Suppressor macrophage (primary cell): ENCODE measurements at regions not wholly inside any gene's neighbourhood (a gene's known extent, or its start where the extent isn't known, plus 50 kb on each side); places are given as distances from the start of the nearest gene placed in this dataset.

Experiments used
- DNase-seq, 4 experiments: peaks; one replicate each; pipeline ENCODE4 v3.0.0-alpha.2; 2020 to 2022

DNA sequence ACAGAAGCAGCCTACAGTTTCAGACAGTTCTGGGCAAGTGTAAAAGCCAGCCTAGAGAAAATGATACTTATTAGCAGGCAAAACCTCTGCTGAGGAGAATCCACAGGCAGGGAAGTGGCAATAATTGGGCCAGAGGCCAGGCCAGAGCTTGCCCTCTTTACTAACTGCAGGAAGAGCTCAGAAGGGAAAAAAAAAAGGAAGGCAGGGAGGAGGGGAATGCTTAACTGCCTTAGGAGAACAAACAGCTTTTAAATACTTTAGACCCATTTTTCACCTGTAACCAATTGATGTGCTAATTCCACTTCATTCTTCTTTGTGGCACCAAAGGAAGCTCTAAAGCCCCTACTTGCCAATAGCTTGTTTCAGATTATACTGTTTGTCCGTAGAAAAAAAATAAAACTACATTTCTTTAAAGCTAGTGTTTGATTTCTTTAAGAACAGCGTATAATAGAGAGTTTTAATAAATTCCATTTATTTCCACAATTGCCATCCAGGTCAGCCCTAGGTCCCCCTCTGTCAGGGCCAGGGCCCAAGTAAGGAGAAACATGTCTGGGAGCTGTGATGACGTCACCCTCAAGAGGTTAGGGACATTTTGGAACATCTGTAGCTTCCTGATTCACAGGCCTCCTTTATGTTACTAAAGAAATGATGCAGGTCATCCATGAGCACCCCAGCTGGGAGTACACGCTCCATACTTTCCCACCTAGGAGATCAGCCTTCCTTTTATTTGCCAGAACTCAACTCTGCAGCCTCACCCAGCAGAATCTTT lies 384.3 kb downstream of the CDC5L start:
- DNase-seq = peak in 3 of 4 experiments; percentile 51 to 71 (median 58)

DNA sequence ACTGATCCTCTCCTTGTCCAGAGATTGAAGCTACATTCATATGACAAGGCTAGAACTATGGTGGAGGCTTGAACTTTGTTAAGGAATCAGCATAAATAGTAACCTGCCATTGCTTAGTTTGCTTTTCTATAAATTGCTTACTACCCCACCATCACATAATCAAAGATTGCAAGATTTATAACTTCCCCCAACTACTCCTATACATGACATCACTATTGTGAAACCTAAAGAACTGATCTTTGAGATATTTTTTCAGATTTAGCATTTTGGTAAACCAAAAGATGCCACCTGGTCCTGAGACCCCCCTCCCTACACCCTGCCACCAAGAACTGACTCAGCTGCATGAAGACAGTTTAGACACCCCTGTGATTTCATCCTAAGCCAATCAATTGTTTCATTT lies 385.3 kb downstream of the CDC5L start:
- DNase-seq = peak in 1 of 4 experiments; percentile 28

DNA sequence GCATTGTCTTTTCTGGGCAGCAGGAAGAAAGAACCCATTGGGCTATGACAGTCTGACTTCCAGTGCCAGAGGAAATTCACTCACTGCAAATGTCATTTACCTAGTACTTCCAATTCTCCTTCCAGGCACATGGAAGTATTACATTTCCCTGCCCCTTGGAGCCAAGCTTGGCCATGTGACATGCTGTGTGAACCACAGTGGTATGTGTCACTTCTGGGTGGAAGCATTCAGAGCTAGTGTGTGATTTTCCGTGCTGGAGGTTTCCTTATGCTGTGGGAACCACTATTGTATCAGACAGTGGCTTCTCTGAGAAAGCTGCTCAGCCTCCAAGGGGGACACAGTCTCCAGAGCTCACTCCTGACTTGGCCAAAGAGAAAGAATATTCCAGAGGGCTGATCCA lies 387.6 kb downstream of the CDC5L start:
- peak in 1 of 4 experiments; percentile 22 for DNase-seq

DNA sequence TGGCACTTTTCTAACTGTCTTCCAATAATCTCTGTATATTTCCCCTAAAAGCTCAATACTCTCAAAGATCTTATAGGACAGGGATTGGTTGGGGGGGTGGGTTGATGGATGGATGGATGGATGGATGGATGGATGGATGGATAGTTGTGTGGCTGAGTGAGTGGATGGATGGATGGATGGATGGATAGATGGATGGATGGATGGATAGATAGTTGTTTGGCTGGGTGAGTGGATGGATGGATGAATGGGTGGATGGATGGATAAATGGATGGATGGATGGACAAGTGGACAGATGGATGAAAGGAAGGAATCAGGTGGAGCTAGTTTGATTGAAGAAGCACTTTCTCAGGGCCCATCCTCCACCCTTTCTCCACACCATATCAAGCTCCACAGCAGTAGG lies 388.8 kb downstream of the CDC5L start:
- DNase-seq = no peak

DNA sequence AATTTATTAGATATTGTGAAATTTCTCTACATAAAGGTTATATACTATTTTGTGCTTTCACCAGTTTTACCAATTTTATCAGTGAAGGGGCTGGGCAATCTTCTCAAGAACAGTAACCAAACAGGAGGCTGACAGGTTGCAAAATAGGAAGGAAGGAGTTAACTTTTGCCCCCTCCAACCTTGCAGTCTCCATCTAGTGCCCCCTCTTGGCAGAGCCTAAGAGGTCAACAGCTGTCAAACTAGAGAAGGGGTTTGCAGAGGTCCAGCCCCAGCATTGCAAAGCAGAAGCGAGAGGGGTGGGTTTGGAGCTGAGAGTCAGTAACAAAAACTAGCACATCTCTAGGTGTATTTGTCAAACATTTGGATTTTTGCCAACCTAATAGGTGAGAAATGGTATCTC lies 391.0 kb downstream of the CDC5L start:
- DNase-seq = no peak
